ENCODE measurements at regions not wholly inside any gene's neighbourhood (a gene's known extent, or its start where the extent isn't known, plus 50 kb on each side); places are given as distances from the start of the nearest gene placed in this dataset.

GRCh38 chr13:29922896-29923295 lies 72.5 kb upstream of the UBL3 start:
- no peak for TF ChIP-seq MAX (IDR thresholded peaks at IDR 0.05)
- TF ChIP-seq NFIC (IDR thresholded peaks at IDR 0.05): 0 out of 2 replicates have a peak, but pooled peaks have one; percentile 30
- no peak for TF ChIP-seq REST (IDR thresholded peaks at IDR 0.05; ENCODE audit: low read depth)
- no peak for TF ChIP-seq RAD21 (IDR thresholded peaks at IDR 0.05; ENCODE audit: low read depth)
- TF ChIP-seq, protein P1, sequence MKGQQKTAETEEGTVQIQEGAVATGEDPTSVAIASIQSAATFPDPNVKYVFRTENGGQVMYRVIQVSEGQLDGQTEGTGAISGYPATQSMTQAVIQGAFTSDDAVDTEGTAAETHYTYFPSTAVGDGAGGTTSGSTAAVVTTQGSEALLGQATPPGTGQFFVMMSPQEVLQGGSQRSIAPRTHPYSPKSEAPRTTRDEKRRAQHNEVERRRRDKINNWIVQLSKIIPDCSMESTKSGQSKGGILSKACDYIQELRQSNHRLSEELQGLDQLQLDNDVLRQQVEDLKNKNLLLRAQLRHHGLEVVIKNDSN (IDR thresholded peaks at IDR 0.05): no peak
- no peak for TF ChIP-seq EP300 (IDR thresholded peaks at IDR 0.05; ENCODE audit: borderline replicate concordance)
- no peak for TF ChIP-seq CEBPB (IDR thresholded peaks at IDR 0.05)

All from Ishikawa (cell line).